GM18867 (cell line): ENCODE measurements at regions not wholly inside any gene's neighbourhood (a gene's known extent, or its start where the extent isn't known, plus 50 kb on each side); places are given as distances from the start of the nearest gene placed in this dataset.
"Not testable (repeated sequence)": the region's sequence is repeated elsewhere in the genome, so short reads cannot be mapped to it uniquely, and the experiment has no call there.

Experiments
- ATAC-seq: cut with Tn5 transposase; IDR thresholded peaks from one replicate; pipeline ENCODE4 v1.9.1; 2021; ENCODE audit warnings: mild to moderate bottlenecking, moderate library complexity; ENCODE audit not compliant: unreplicated experiment

DNA sequence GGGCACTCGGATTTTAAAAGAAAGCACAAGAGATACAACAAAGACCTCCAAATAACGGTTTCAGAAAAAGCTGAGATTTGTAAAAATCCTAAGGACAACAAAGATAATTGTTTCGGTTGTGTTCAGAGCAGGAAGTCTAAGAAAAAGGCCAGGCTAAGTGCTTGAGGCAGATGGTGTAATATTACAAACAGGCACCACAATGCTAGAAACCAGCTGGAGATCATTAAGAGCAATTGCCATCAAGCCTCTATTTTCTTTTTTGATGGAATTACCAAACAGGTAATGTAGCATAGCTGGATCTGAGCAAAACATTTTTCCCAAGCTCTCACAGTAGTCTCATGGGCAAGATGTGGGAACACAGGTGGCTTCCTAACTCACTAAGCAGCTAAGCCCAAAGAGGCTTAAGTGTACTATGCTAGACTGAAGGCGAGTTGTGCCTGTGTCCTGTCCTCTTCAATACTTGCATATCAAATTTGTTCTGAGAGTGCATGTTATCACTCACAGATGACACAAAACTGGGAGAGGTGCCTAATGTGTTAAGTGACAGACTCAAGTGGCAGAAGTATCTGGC, 161.6 kb downstream of the GLUL start:
- ATAC-seq, result no peak

DNA sequence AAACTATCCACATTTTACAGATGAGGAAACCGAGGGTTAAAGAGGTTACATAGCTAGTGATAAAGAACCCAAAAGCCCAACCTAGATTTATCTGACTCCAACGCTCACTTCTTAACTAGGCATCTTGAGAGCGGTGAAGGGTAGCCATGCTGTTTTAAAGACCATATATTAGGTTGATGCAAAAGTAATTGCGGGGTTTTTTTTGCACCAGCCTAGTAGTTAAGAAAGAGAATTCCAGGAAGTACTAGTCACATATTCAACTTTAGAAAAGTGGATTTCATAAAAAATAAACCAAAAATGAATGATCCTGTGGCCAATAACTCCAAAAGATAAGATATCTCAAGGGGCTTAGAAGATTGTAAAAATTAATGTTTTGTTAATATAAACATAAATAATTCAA, 162.1 kb downstream of the GLUL start:
- ATAC-seq, result no peak

DNA sequence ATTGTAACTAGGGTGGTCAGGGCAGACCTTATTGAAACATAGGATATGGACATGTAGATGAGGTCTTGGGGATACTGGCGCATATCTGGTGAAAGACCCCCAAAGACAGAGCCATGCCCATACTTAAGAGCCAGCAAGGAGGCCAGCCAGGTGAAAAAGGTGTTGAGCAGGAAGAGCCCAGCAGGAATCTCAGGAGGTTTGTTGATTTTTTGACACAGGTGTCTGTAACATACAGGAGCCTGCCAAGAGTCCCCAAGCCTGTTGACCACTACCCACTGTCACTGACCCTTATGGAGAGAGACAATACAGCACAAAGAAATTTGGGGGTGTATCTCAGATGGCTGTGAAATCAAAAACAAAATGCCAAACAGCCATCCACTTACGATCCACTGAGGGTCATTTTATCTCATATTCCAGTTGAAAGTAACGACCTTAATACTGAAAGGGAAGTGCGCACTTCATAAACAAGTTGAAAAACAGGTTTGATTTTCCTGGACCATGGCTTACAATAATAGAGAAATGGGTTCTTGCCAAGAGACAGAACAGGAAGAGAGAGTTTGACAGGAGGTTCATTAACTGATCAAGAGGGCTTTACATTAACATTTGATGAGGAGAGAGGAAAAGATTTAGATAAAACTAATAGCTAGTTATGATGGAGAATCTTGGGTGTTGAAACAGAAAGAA, 163.6 kb downstream of the GLUL start:
- no peak for ATAC-seq

DNA sequence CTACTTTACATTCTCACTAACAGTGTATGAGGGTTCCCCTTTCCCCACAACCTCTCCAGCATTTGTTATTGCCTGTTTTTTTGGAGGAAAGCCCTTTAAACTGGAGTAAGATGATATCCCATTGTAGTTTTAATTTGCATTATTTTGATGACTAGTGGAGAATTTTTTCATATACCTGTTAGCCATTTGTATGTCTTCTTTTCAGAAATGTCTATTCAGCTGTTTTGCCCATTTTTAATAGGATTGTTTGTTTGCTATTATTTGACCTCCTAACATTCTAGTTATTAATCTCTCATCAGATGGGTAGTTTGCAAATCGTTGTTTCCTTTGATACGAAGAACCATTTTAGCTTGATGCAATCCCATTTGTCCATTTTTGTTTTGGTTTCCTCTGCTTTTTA, 165.0 kb downstream of the GLUL start:
- ATAC-seq, result no peak

DNA sequence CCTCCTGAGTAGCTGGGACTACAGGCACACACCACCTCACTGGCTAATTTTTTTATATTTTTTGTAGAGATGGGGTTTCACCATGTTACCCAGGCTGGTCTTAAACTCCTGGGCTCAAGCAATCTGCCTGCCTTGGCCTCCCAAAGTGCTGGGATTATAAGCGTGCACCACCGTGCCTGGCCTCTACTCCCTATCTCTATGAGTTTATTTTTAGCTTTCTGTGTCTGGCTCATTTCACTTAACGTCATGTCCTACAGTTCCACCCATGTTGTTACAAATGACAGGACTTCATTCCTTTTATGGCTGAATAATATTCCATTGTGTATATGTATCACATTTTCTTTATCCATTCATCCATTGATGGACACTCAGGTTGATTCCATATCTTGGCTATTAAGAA, 164.2 kb upstream of the ZNF648 start:
- not testable (repeated sequence) for ATAC-seq

DNA sequence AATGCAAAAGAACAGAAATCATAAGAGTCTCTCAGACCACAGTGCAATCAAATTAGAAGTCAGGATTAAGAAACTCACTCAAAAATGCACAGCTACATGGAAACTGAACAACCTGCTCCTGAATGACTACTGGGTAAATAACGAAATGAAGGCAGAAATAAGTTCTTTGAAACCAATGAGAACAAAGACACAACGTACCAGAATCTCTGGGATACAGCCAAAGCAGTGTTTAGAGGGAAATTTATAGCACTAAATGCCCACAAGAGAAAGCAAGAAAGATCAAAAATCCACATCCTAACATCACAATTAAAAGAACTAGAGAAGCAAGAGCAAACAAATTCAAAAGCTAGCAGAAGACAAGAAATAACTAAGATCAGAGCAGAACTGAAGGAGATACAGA, 160.5 kb upstream of the ZNF648 start:
- not testable (repeated sequence) for ATAC-seq

DNA sequence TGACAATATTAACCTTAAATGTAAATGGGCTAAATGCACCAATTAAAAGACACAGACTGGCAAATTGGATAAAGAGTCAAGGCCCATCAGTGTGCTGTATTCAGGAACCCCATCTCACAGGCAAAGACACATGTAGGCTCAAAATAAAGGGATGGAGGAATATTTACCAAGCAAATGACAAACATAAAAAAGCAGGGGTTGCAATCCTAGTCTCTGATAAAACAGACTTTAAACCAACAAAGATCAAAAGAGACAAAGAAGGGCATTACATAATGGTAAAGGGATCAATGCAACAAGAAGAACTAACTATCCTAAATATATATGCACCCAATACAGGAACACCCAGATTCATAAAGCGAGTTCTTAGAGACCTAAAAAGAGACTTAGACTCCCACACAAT, 159.9 kb upstream of the ZNF648 start:
- not testable (repeated sequence) for ATAC-seq

DNA sequence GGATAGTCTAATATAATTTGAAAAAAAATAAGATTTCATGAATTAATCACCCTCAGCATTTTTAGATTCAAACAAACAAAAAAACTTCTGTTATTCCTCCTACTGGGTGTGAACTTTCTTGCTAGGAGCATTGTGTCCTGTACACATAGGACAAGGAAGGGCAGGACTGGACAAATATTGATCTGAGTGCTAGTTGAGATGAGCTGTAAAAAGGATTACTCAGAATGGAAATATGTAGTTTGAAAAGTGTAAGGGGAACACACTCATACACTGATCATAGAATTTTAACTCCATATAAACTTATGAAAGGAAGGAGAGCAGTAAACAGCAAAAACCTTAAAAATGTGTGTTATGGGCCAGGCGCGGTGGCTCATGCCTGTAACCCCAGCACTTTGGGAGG, 156.5 kb upstream of the ZNF648 start:
- no peak for ATAC-seq

DNA sequence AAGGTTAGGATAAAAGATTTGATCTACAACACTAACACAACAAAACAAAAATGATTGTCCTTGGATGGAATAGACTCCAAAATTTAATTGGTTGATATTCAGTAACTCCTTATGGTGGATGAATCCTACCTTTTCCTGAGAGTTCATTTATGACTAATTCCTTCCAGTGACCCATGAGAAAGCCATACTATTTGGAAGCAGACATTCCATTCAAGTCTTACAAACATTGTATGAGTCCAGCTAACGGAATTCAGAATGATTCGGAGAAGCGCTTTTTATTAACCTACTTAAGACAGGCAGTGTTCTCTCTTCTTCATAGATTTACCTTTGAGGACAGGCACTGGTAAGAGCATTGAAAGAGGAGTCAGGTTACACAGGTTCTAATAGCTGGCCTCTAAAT, 155.6 kb upstream of the ZNF648 start:
- no peak for ATAC-seq

DNA sequence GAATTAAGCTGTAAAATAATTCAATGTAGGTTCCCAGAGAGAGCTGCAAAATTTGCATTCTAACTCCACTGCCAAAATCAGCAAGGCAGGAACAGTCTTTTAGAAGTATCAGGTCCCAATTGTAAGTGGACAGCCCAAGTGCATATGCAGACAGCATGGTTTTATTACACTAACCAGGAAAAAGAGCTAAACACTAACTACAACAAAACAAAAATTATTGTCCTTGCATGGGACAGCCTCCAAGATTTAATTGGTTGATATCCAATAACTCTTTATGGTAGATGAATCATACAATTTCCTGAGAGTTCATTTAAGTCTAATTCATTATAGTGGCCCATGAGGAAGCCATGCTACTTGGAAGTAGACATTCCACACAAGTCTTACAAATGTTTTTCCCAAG, 154.3 kb upstream of the ZNF648 start:
- no peak for ATAC-seq

DNA sequence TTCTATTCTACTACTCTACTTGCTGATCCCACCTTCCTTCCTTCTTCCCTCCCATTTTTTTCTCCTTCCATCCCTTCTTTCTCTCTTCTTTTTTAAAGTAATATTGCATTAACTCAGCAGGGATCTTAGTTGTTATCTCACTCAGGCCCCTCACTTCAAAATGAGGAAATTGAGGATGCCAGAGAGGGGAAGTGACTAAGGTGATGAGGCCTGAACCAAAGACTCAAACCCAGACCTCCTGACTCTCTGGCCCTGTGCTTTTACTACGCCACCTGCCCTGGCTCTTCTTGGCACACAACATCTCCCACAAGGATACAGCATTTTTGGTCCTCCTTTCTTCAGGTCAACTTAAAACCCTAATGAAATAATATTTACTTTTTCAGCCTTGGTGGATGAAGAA, 151.7 kb upstream of the ZNF648 start:
- no peak for ATAC-seq

DNA sequence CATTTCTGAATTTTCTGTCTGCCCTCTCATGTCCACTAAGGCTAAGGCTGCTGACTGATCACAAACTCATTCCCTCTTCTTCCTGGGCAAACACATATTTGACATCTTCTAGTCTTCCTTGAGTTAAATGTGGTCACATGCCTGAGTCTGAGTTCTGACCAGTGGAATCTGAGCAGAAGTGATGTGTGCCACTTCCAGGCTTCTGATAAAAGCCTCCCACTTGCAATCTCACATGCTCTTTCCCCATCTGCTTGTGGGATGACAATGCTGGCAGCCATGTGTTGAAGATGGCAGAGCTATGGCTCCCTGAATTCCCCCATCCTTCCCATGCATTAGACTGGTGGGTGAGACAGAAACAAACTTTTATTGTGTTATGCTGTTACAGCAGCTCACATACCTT, 149.9 kb upstream of the ZNF648 start:
- ATAC-seq, result no peak

DNA sequence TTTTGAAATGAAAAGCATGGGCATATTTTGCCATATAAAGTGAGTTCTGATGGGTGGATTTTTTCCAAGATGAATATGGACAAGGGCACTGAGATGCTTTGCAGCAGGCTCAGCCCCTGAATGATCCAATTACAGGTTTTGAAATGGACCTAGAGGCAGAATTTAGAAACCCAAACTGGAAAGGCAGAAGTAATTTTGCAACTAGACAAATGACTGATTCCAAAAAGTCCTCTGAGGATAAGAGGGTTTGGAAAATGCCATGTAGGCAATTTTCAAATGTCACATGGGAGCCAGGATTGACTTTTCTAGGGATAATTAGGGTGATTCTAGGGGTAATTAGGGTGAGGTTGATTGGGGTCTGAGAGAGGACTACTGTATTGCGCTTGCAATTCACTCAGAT, 148.9 kb upstream of the ZNF648 start:
- ATAC-seq, result no peak

DNA sequence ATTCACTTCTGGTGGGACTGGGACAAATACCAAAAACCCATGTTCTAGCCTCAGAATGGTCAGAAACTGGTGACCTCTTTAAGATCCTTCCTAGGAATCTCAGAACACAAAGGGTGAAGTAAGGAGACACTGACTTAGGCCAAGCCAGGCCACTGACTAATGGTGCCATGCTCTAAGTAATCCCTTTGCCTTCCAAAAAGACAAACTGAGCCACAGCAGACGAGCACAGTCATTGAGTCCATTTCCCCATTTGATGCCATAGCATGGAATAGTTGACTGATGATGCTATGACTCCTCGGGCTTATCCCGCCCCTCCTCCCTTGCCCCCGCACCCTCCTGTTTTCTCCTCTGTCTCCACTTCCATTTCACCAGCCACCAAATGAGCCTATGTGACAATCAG, 145.8 kb upstream of the ZNF648 start:
- no peak for ATAC-seq

DNA sequence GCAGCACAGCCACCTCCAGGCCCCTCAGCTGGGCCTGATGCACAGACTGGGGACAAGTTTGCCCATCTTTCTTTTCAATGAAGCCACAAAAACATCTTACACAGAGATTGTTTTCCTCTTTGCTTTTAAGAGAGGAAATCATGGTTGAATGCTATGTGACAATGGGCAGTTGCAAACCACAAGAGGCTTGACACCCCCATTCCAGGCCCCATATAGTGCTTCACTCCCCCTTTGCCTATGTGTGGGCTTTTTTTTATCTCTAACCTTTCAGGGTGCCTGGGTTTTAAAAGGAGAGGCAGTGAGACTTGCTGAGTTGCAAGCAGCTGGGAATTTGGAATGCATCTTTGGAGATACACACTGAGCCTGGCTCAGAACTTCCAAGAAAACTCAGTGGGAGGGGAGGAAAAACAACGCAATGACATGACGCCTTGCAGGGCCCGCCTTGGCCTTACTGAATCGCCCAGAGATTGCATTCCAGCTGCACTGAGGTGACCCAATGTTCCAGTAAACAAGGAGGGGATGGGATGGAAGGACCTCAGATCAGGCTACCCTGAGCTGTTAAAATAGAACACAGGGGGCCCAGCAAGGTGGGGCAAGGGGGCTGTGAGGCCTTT, 145.2 kb upstream of the ZNF648 start:
- no peak for ATAC-seq

DNA sequence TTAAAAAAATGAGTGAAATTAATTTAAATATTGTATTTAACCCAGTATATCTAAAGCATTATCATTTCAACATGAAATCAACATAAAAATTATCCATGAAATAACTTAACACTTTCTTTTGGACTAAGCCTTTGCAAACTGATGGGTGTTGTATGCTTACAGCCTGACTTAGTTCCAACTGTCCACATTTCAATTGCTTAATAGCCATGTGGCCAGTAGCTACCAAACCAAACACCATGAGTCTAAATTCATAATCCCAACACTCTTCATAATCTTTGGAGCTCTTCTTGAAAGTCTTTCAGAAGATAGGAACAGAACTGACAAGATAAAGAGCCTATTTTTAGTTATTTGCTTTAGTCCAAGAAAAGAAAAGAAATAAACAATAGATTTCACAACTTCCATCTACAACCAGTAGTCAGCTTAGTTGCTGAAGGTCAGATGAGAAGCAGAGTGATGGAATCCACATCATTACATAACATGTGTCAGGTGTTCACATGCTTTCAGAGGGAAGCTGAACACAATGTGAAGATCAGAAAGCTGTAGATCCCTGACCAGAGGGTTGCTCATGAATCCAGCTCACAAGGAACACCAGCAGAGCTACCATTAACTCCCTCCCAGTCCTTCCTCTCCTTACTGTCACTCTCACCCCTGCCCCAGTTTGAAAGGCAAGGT, 144.0 kb upstream of the ZNF648 start:
- ATAC-seq, result no peak

DNA sequence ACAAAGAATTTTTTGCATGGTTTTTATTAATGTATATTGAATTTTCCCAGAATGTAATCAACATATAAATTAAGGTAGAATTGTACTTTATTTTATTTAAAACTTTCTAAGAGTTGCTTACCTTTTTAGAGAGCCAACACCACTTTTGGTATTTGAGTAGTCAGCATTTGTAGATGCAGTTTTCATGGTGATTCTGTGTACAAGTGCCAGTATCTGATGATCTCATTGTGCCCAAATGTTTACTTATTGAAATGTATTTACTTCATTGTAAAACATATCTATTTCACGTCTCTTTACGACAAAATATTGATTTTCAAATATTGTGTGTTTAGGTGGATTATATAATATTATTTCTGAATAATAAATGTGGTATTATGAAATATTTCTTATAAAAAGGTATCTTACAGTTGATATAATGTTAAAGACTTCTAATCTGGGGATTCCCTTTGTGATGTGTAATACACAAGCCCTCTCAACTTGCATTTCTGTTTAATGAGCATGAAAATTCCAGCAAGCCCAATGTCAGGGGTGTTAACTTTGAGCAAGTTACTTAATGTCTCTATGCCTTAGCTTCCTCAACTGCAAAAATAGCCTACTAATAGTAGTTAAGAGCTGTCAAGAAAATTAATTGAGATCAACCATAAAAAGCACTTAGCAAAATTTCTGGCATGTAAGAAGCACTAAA, 141.8 kb upstream of the ZNF648 start:
- ATAC-seq, result no peak

DNA sequence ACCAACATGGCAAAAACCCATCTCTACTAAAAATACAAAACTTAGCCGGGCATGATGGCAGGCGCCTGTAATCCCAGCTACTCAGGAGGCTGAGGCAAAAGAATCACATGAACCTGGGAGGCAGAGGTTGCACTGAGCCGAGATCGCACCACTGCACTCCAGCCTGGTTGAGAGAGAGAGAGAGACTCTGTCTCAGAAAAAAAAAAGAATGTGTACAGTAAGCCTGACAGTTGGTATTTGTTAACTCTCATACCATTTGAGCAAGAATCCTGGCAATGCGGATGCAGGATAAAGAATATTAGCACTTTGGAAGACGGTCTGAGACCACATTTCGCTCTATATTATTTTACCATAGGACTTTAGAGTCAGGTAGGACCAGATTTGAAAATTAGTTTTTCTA, 140.0 kb upstream of the ZNF648 start:
- ATAC-seq, result not testable (repeated sequence)

DNA sequence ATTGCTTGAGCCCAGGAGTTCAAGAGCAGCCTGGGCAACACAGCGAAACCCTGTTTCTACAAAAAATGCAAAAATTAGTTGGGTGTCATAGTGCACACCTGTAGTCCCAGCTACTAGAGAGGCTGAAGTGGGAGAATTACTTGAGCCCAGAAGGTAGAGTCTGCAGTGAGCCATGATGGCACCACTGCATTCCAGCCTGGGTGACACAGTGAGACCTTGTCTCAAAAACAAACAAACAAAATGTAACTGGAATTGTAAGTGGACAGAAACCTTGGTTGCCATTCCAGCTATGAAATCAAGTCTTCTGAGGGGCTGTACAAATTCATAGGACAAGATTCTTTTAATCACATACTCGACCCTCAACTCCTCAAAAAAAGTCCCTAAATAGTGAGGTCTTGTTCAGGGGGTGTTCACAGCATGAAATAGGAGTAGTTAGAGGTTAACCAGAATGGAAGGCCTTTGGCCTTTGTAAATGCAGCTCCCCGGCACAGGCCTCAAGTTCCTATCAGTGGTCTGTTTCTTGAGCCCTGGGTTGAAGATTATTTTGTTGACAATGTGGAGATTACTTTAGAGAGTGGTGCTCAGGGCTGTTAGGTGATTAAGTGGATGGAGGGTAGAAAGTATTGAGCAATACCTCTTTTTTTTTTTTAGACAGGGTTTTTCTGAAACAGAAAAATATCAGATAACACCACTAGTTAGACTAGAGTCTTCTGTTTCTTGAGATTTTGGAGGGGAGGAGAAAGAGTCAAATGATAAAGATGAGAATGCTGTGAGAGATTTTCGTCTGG, 138.7 kb upstream of the ZNF648 start:
- ATAC-seq, result no peak

DNA sequence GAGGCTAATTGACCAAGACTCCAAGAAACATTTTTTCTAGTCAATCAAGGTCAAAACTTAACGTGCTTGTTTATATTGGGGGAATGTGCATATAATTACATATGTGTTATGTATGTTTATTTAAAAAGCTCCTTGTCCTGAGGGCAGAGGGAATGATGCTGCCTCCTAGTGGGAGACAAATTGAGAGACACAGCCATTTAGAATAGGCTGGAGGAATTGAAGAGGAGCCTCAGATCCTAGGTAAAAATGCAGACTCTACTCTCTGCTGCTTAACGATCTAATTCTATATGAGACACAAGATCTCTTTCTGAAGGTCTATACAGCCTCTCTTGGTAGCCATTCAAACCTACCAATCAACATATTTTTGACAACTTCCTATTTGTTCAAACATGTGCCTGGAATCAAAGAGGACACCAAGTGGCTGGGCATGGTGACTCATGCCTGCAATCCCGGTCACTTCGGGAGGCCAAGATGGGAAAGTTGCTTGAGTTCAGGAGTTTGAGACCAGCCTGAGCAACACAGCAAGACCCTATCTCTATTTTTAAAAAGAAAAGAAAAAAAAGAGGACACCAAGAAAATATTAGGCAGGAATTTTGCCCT, 136.6 kb upstream of the ZNF648 start:
- ATAC-seq, result no peak
